IMR-90 (cell line): ENCODE measurements at regions not wholly inside any gene's neighbourhood (a gene's known extent, or its start where the extent isn't known, plus 50 kb on each side); places are given as distances from the start of the nearest gene placed in this dataset.

ENCODE experiments used
- ATAC-seq: fragments of 200-7000 bp; cut with Tn5 transposase; 2 replicates; pipeline ENCODE4 v1.9.1; 2020; ENCODE audit warnings: low read depth, mild to moderate bottlenecking, moderate library complexity
- BruUV-seq: library from RNA; stranded (reverse); fragments of 400-500 nt; replicated peaks from 2 replicates; lab custom pipeline; 2021; lab: Mats Ljungman, UMichigan
- CTCF ChIA-PET: fragments of 300-600 bp; formaldehyde crosslinking; extraction: SDS; loops from one replicate; lab custom pipeline; 2021; ENCODE audit warnings: antibody characterized with exemption; lab: Yijun Ruan, JAX
- POLR2A ChIA-PET: fragments of 300-600 bp; sonication (Branson Sonifier 250); formaldehyde crosslinking; loops from one replicate; lab custom pipeline; 2022; ENCODE audit warnings: antibody characterized with exemption; ENCODE audit not compliant: unreplicated experiment; lab: Charles Lee
- DNase-seq: peaks from one replicate; pipeline ENCODE4 v3.0.0; 2013
- H2AFZ ChIP-seq: replicated peaks from 2 replicates; pipeline ENCODE3; 2013; ENCODE audit warnings: low read length, mild to moderate bottlenecking; ENCODE audit not compliant: poor library complexity
- H2AK5ac ChIP-seq: 2 replicates; pipeline ENCODE4 v1.6.1; 2013; ENCODE audit warnings: low read depth, low read length, inconsistent platforms
- H2AK9ac ChIP-seq: replicated peaks from 2 replicates; pipeline ENCODE3; 2013; ENCODE audit warnings: mild to moderate bottlenecking, low read depth, low read length, moderate library complexity; ENCODE audit not compliant: poor library complexity
- H2BK120ac ChIP-seq: 2 replicates; pipeline ENCODE4 v1.6.1; 2013; ENCODE audit warnings: low read depth, low read length, inconsistent platforms
- H2BK15ac ChIP-seq: 3 replicates; pipeline ENCODE4 v1.6.1; 2013; ENCODE audit warnings: low read depth, low read length, inconsistent platforms
- H2BK20ac ChIP-seq: 2 replicates; pipeline ENCODE4 v1.6.1; 2013; ENCODE audit warnings: low read depth, mild to moderate bottlenecking, inconsistent platforms, low read length, moderate library complexity
- H2BK5ac ChIP-seq: 2 replicates; pipeline ENCODE4 v1.6.1; 2013; ENCODE audit warnings: mild to moderate bottlenecking, low read depth, low read length, inconsistent platforms; ENCODE audit not compliant: poor library complexity, severe bottlenecking
- H3K14ac ChIP-seq: replicated peaks from 2 replicates; pipeline ENCODE4 v1.6.1; 2013; ENCODE audit warnings: low read depth, low read length, inconsistent platforms
- H3K18ac ChIP-seq: 2 replicates; pipeline ENCODE4 v1.6.1; 2013; ENCODE audit warnings: low read depth, low read length, control low read depth
- H3K23ac ChIP-seq: 2 replicates; pipeline ENCODE4 v1.6.1; 2013; ENCODE audit warnings: low read depth, low read length, inconsistent platforms
- H3K27ac ChIP-seq: 2 replicates; pipeline ENCODE4 v1.5.1; 2013; ENCODE audit warnings: mild to moderate bottlenecking, control low read depth, low read length; ENCODE audit not compliant: insufficient read depth
- H3K27me3 ChIP-seq: 2 replicates; pipeline ENCODE4 v1.6.1; 2013; ENCODE audit warnings: low read length; ENCODE audit not compliant: control insufficient read depth, insufficient read depth
- H3K36me3 ChIP-seq: 2 replicates; pipeline ENCODE4 v1.6.1; 2013; ENCODE audit warnings: low read length, mixed read lengths; ENCODE audit not compliant: control insufficient read depth, insufficient read depth
- H3K4ac ChIP-seq: 2 replicates; pipeline ENCODE4 v1.6.1; 2013; ENCODE audit warnings: low read depth, low read length, inconsistent platforms
- H3K4me1 ChIP-seq: 2 replicates; pipeline ENCODE4 v1.6.1; 2013; ENCODE audit warnings: low read length, mixed read lengths; ENCODE audit not compliant: control insufficient read depth, insufficient read depth
- H3K4me2 ChIP-seq: 2 replicates; pipeline ENCODE4 v1.6.1; 2013; ENCODE audit warnings: low read depth, mild to moderate bottlenecking, control low read depth, low read length, moderate library complexity
- H3K4me3 ChIP-seq: 2 replicates; pipeline ENCODE4 v1.5.1; 2013; ENCODE audit warnings: low read depth, mild to moderate bottlenecking, control low read depth, low read length, moderate library complexity; ENCODE audit not compliant: insufficient read depth
- H3K56ac ChIP-seq: 2 replicates; pipeline ENCODE4 v1.6.1; 2013; ENCODE audit warnings: low read length, inconsistent platforms; ENCODE audit not compliant: insufficient read depth; ENCODE audit errors: extremely low read depth
- H3K79me1 ChIP-seq, 2 experiments: 2 replicates each; pipeline ENCODE4 v1.6.1; 2013; ENCODE audit warnings: low read length in 2 of 2, inconsistent platforms in 1 of 2, low read depth in 1 of 2
- H3K9ac ChIP-seq: 2 replicates; pipeline ENCODE4 v1.6.1; 2013; ENCODE audit warnings: low read depth, low read length, control low read depth
- H3K9me1 ChIP-seq: 2 replicates; pipeline ENCODE4 v1.6.1; 2013; ENCODE audit warnings: low read length, inconsistent platforms; ENCODE audit not compliant: insufficient read depth
- H3K9me3 ChIP-seq: 2 replicates; pipeline ENCODE4 v1.6.1; 2013; ENCODE audit warnings: low read length; ENCODE audit not compliant: control insufficient read depth, insufficient read depth
- H4K20me1 ChIP-seq: 2 replicates; pipeline ENCODE4 v1.6.1; 2013; ENCODE audit warnings: low read length, inconsistent platforms; ENCODE audit not compliant: insufficient read depth
- H4K5ac ChIP-seq: 2 replicates; pipeline ENCODE4 v1.6.1; 2013; ENCODE audit warnings: mild to moderate bottlenecking, low read depth, low read length, control low read depth
- H4K8ac ChIP-seq, 2 experiments: 2 replicates each; pipeline ENCODE4 v1.6.1; 2013; ENCODE audit warnings: low read depth in 2 of 2, low read length in 2 of 2, control low read depth in 1 of 2, inconsistent platforms in 1 of 2
- H4K91ac ChIP-seq: 2 replicates; pipeline ENCODE4 v1.6.1; 2013; ENCODE audit warnings: low read depth, low read length, inconsistent platforms; ENCODE audit not compliant: insufficient read depth
- BHLHE40 ChIP-seq: fragments of 150-350 bp; IDR thresholded peaks from 2 replicates; pipeline ENCODE4 v1.6.1; 2016; ENCODE audit warnings: mild to moderate bottlenecking, low read depth, low read length
- CHD1 ChIP-seq: IDR thresholded peaks from 2 replicates; pipeline ENCODE4 v1.6.1; 2012; ENCODE audit warnings: low read depth, low read length, improper control_type of control experiment
- FOS ChIP-seq: fragments of 150-350 bp; IDR thresholded peaks from 2 replicates; pipeline ENCODE4 v1.6.1; 2016; ENCODE audit warnings: low read depth, low read length
- MAFK ChIP-seq: IDR thresholded peaks from 2 replicates; pipeline ENCODE4 v1.6.1; 2012; ENCODE audit warnings: low read depth, low read length, improper control_type of control experiment
- NFE2L2 ChIP-seq: fragments of 150-350 bp; IDR thresholded peaks from 2 replicates; pipeline ENCODE4 v1.6.1; 2016; ENCODE audit warnings: low read depth, mild to moderate bottlenecking, low read length
- POLR2A ChIP-seq: IDR thresholded peaks from 2 replicates; pipeline ENCODE4 v1.6.1; 2012; ENCODE audit warnings: mild to moderate bottlenecking, low read depth, low read length
- RCOR1 ChIP-seq: IDR thresholded peaks from 2 replicates; pipeline ENCODE4 v1.6.1; 2012; ENCODE audit warnings: mild to moderate bottlenecking, low read length, improper control_type of control experiment; ENCODE audit not compliant: insufficient replicate concordance
- RFX5 ChIP-seq: IDR thresholded peaks from 2 replicates; pipeline ENCODE4 v1.8.0; 2012; ENCODE audit warnings: low read depth, mild to moderate bottlenecking, low read length, moderate library complexity
- SMC3 ChIP-seq: fragments of 150-350 bp; IDR thresholded peaks from 2 replicates; pipeline ENCODE4 v1.6.1; 2016; ENCODE audit warnings: low read depth, mild to moderate bottlenecking, antibody characterized with exemption, low read length, moderate library complexity
- WGBS, 2 experiments: methylation state at CpG; one replicate each; pipeline versions ENCODE4 v1.1.5 to v1.1.7; 2013; ENCODE audit warnings: missing lambda C conversion rate in 2 of 2; ENCODE audit not compliant: insufficient read length in 1 of 2; ENCODE audit errors: extremely low coverage in 2 of 2; 5-methylcytosine and 5-hydroxymethylcytosine counted together
- dilution Hi-C: fragments of 300-500 bp; cut with HindIII; formaldehyde crosslinking; loops from one replicate; pipeline ENCODE4 v1.14.3; 2018; ENCODE audit warnings: low sequenced_read_pairs; ENCODE audit not compliant: unreplicated experiment
- in situ Hi-C: fragments of 300-500 bp; cut with MboI; formaldehyde crosslinking; loops from 3 replicates; pipeline ENCODE4 v1.14.3; 2019; ENCODE audit warnings: low sequenced_read_pairs, inconsistent platforms, mixed read lengths
- intact Hi-C: fragments of 100-400 bp; cut with micrococcal nuclease; formaldehyde crosslinking; loops from 2 replicates; pipeline ENCODE4 v1.10.0; 2022
- TF ChIP-seq, protein P1 (sequence below): fragments of 150-350 bp; IDR thresholded peaks from 2 replicates; pipeline ENCODE4 v1.6.1; 2017; ENCODE audit warnings: mild to moderate bottlenecking, antibody characterized with exemption, low read length, low read depth
- TF ChIP-seq, protein P2 (sequence below): fragments of 150-350 bp; IDR thresholded peaks from 2 replicates; pipeline ENCODE4 v1.6.1; 2016; ENCODE audit warnings: low read depth, mild to moderate bottlenecking, low read length, moderate library complexity, borderline replicate concordance
- TF ChIP-seq, protein P3 (sequence below): conservative IDR thresholded peaks from 2 replicates; pipeline ENCODE4 v1.5.1; 2012; ENCODE audit warnings: mild to moderate bottlenecking, low read depth, low read length, improper control_type of control experiment

GRCh38 chr2:71743995-71744675 is 290.8 kb downstream of the DYSF start:
- BruUV-seq = no TSS peak
- Histone ChIP-seq H3K27me3 (no peaks in the 10 kb centered on the region; the same call in 1 of the 2 replicates), H3K27ac (no peak overlapping the region), H4K91ac (no peak overlapping the region), H4K20me1 (no peaks in the 10 kb centered on the region), H3K9ac (no peak overlapping the region), H2AK5ac (peak overlapping the region; percentile 49; the same call in 1 of the 2 replicates), H3K9me3 (peaks cover 6% of the 10 kb centered on the region; the same call in 1 of the 2 replicates), H3K4me3 (no peak overlapping the region), H3K4me1 (peaks cover 12% of the 10 kb centered on the region), H3K56ac (no peak overlapping the region), H3K36me3 (no peaks in the 10 kb centered on the region), H3K18ac (no peak overlapping the region), H4K5ac (no peak overlapping the region), H3K79me1 (no peaks in the 10 kb centered on the region), H2BK15ac (no peak overlapping the region; the same call in 2 of the 3 replicates), H3K4me2 (no peak overlapping the region), H2AK9ac (no peak overlapping the region), H2AFZ (peak overlapping the region; percentile 67), H4K8ac (no peak overlapping the region), H3K4ac (no peak overlapping the region), H2BK120ac (no peak overlapping the region), H2BK5ac (no peak overlapping the region), H3K23ac (no peak overlapping the region), H3K14ac (0 out of 2 replicates have a peak overlapping the region, but pooled peaks have one; percentile 29), H3K9me1 (peaks cover 14% of the 10 kb centered on the region; the same call in 1 of the 2 replicates), H2BK20ac (peak overlapping the region; percentile 58; the same call in 1 of the 2 replicates)
- dilution Hi-C loops = no loop called here
- ATAC-seq (no peak), DNase-seq (no peak)
- TF ChIP-seq, protein P1, sequence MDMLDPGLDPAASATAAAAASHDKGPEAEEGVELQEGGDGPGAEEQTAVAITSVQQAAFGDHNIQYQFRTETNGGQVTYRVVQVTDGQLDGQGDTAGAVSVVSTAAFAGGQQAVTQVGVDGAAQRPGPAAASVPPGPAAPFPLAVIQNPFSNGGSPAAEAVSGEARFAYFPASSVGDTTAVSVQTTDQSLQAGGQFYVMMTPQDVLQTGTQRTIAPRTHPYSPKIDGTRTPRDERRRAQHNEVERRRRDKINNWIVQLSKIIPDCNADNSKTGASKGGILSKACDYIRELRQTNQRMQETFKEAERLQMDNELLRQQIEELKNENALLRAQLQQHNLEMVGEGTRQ = no peak
- TF ChIP-seq CHD1 = no peak
- no peak for TF ChIP-seq RFX5
- TF ChIP-seq NFE2L2 = no peak
- TF ChIP-seq, protein P2, sequence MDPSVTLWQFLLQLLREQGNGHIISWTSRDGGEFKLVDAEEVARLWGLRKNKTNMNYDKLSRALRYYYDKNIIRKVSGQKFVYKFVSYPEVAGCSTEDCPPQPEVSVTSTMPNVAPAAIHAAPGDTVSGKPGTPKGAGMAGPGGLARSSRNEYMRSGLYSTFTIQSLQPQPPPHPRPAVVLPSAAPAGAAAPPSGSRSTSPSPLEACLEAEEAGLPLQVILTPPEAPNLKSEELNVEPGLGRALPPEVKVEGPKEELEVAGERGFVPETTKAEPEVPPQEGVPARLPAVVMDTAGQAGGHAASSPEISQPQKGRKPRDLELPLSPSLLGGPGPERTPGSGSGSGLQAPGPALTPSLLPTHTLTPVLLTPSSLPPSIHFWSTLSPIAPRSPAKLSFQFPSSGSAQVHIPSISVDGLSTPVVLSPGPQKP = no peak
- no peak for TF ChIP-seq RCOR1
- no peak for TF ChIP-seq SMC3
- TF ChIP-seq FOS = no peak
- no peak for TF ChIP-seq BHLHE40
- TF ChIP-seq MAFK = no peak
- TF ChIP-seq POLR2A = no peak
- TF ChIP-seq, protein P3, sequence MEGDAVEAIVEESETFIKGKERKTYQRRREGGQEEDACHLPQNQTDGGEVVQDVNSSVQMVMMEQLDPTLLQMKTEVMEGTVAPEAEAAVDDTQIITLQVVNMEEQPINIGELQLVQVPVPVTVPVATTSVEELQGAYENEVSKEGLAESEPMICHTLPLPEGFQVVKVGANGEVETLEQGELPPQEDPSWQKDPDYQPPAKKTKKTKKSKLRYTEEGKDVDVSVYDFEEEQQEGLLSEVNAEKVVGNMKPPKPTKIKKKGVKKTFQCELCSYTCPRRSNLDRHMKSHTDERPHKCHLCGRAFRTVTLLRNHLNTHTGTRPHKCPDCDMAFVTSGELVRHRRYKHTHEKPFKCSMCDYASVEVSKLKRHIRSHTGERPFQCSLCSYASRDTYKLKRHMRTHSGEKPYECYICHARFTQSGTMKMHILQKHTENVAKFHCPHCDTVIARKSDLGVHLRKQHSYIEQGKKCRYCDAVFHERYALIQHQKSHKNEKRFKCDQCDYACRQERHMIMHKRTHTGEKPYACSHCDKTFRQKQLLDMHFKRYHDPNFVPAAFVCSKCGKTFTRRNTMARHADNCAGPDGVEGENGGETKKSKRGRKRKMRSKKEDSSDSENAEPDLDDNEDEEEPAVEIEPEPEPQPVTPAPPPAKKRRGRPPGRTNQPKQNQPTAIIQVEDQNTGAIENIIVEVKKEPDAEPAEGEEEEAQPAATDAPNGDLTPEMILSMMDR = no peak
- ChIA-PET POLR2A (no interaction called here), CTCF (no interaction called here)
- 85% methylated on average over 3 of the region's 6 CpGs; no CpG with 5 or more reads in 1 of the 2 experiments for WGBS, 2 experiments
- in situ Hi-C loops = no loop called here
- intact Hi-C loops = no loop called here
